ENCODE measurements at regions not wholly inside any gene's neighbourhood (a gene's known extent, or its start where the extent isn't known, plus 50 kb on each side); places are given as distances from the start of the nearest gene placed in this dataset.

DNA sequence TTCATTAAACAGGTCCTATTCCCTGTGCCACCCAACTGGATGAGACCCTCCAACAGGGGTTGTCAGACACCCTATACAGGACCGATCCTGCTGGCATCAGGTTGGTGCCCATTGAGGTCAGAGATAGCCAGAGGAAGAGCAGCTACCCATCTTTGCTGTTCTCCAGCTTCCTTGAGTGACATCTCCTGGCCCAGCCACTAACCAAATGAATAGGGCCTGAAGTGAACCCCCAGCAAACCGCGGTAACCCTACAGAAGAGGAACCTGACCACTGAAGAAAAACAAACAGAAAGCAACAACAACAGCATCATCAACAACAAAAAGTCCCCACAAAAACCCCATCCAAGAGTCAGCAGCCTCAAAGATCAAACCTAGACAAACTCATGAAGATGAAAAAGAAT is 133.6 kb upstream of the ARPP21 start:
- Histone ChIP-seq H3K36me3 (ENCODE audit: control insufficient read depth in 2 of 2, extremely low read depth in 1 of 2, insufficient read depth in 2 of 2, low read length in 2 of 2) (no peaks in the 10 kb centered on the region), H3K4me3 (replicated peaks in 1 of 3; ENCODE audit: insufficient read depth in 1 of 3, low read depth in 1 of 3, low read length in 3 of 3) (no peak overlapping the region), H3K4me1 (ENCODE audit: control insufficient read depth, extremely low read depth, insufficient read depth, low read length) (no peaks in the 10 kb centered on the region), H3K27ac (ENCODE audit: insufficient read depth, low read depth, low read length) (no peak overlapping the region), H2AFZ (ENCODE audit: low read depth, low read length) (no peak overlapping the region), H3K9me3 (replicated peaks; ENCODE audit: control insufficient read depth, insufficient read depth, low read length) (no peaks in the 10 kb centered on the region), H3K79me2 (ENCODE audit: control insufficient read depth, insufficient read depth, low read length) (no peaks in the 10 kb centered on the region), H3K9ac (replicated peaks; ENCODE audit: extremely low read depth, insufficient read depth, low read length) (no peak overlapping the region), H4K20me1 (replicated peaks; ENCODE audit: control insufficient read depth, extremely low read depth, insufficient read depth, low read length) (no peaks in the 10 kb centered on the region), H3K9me1 (replicated peaks; ENCODE audit: control insufficient read depth, extremely low read depth, insufficient read depth, low read length) (no peaks in the 10 kb centered on the region), H3K27me3 (ENCODE audit: control insufficient read depth in 2 of 2, insufficient read depth in 2 of 2, low read length in 2 of 2) (no peaks in the 10 kb centered on the region), H3K4me2 (ENCODE audit: insufficient read depth, low read length) (no peak overlapping the region)
- intact Hi-C loops (cut with micrococcal nuclease), result no loop called here
- CTCF ChIA-PET, result no interaction called here
- FAIRE-seq (no peak), DNase-seq (ENCODE audit: low read depth, low spot score) (no peak)
- BruUV-seq (replicated peaks), result no TSS peak
- dilution Hi-C loops (cut with MboI; ENCODE audit: extremely low pct_ligation_motif_present, low sequenced_read_pairs), result no loop called here
- TF ChIP-seq POLR2A (IDR thresholded peaks at IDR 0.05; ENCODE audit: low read depth, low read length) (no peak), MYC (IDR thresholded peaks at IDR 0.05; ENCODE audit: low read depth, low read length) (no peak), GATA2 (IDR thresholded peaks at IDR 0.05; ENCODE audit: insufficient read depth, insufficient read length, low read depth, low read length) (no peak), POLR2AphosphoS5 (IDR thresholded peaks at IDR 0.05; ENCODE audit: insufficient read depth, low read depth, low read length) (no peak), JUN (IDR thresholded peaks at IDR 0.05; ENCODE audit: borderline replicate concordance, insufficient read depth, insufficient read length, low read depth) (no peak), EZH2 (IDR thresholded peaks at IDR 0.05; ENCODE audit: borderline replicate concordance, low read depth, low read length, severe bottlenecking) (no peak), FOS (IDR thresholded peaks at IDR 0.05; ENCODE audit: borderline replicate concordance, insufficient read depth, low read length) (no peak)
- TF ChIP-seq, protein P1, sequence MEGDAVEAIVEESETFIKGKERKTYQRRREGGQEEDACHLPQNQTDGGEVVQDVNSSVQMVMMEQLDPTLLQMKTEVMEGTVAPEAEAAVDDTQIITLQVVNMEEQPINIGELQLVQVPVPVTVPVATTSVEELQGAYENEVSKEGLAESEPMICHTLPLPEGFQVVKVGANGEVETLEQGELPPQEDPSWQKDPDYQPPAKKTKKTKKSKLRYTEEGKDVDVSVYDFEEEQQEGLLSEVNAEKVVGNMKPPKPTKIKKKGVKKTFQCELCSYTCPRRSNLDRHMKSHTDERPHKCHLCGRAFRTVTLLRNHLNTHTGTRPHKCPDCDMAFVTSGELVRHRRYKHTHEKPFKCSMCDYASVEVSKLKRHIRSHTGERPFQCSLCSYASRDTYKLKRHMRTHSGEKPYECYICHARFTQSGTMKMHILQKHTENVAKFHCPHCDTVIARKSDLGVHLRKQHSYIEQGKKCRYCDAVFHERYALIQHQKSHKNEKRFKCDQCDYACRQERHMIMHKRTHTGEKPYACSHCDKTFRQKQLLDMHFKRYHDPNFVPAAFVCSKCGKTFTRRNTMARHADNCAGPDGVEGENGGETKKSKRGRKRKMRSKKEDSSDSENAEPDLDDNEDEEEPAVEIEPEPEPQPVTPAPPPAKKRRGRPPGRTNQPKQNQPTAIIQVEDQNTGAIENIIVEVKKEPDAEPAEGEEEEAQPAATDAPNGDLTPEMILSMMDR (IDR thresholded peaks at IDR 0.05; ENCODE audit: extremely low read depth in 1 of 2, insufficient read depth in 1 of 2, low read depth in 1 of 2, low read length in 2 of 2), result no peak
- TF ChIP-seq, protein P2, sequence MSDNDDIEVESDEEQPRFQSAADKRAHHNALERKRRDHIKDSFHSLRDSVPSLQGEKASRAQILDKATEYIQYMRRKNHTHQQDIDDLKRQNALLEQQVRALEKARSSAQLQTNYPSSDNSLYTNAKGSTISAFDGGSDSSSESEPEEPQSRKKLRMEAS (IDR thresholded peaks at IDR 0.05; ENCODE audit: insufficient read depth, insufficient read length), result no peak
- POLR2A ChIA-PET, result no interaction called here

Measured in endothelial cell of umbilical vein (primary cell).